ENCODE measurements at regions not wholly inside any gene's neighbourhood (a gene's known extent, or its start where the extent isn't known, plus 50 kb on each side); places are given as distances from the start of the nearest gene placed in this dataset.
"Not testable (repeated sequence)": the region's sequence is repeated elsewhere in the genome, so short reads cannot be mapped to it uniquely, and the experiment has no call there.

- Histone ChIP-seq H3K4me3 (no peak overlapping the region), H3K27me3 (no peaks in the 10 kb centered on the region), H3K4me1 (no peaks in the 10 kb centered on the region), H3K9me3 (no peaks in the 10 kb centered on the region), H3K36me3 (no peaks in the 10 kb centered on the region), H3K27ac (no peak overlapping the region)
- TF ChIP-seq POLR2A (IDR thresholded peaks at IDR 0.05) (no peak), POLR2AphosphoS5 (IDR thresholded peaks at IDR 0.05) (no peak), CTCF (IDR thresholded peaks at IDR 0.05) (no peak)
- intact Hi-C loops (cut with DNase I; ENCODE audit: low total_unique reads): no loop called here
- DNase-seq (ENCODE audit: low spot score in 2 of 2): no peak
These were observed 615.4 kb upstream of the SEMA3D start for GRCh38 chr7:85802211-85802610.

- no peaks in the 10 kb centered on the region for H3K27me3 ChIP-seq
- no peak for TF ChIP-seq POLR2A (IDR thresholded peaks at IDR 0.05)
- no peak for TF ChIP-seq POLR2AphosphoS5 (IDR thresholded peaks at IDR 0.05)
- TF ChIP-seq CTCF (IDR thresholded peaks at IDR 0.05): no peak
- no peaks in the 10 kb centered on the region for H3K9me3 ChIP-seq
- no peaks in the 10 kb centered on the region for H3K4me1 ChIP-seq
- no peak overlapping the region for H3K27ac ChIP-seq
- no peak for DNase-seq (ENCODE audit: low spot score in 2 of 2)
- H3K36me3 ChIP-seq: no peaks in the 10 kb centered on the region
- intact Hi-C loops (cut with DNase I; ENCODE audit: low total_unique reads): no loop called here
- H3K4me3 ChIP-seq: no peak overlapping the region
These were observed 610.1 kb upstream of the SEMA3D start for GRCh38 chr7:85796956-85797355.

GRCh38 chr7:85791098-85791497, 604.2 kb upstream of the SEMA3D start:
- H3K36me3 ChIP-seq; H3K27me3 ChIP-seq; H3K9me3 ChIP-seq; intact Hi-C loops (cut with DNase I; ENCODE audit: low total_unique reads); H3K4me3 ChIP-seq; H3K27ac ChIP-seq; H3K4me1 ChIP-seq; DNase-seq (ENCODE audit: low spot score in 2 of 2): not testable (repeated sequence)

GRCh38 chr7:85781606-85782005, 594.8 kb upstream of the SEMA3D start:
- TF ChIP-seq POLR2A (IDR thresholded peaks at IDR 0.05): no peak
- TF ChIP-seq POLR2AphosphoS5 (IDR thresholded peaks at IDR 0.05): no peak
- TF ChIP-seq CTCF (IDR thresholded peaks at IDR 0.05): no peak

DNA sequence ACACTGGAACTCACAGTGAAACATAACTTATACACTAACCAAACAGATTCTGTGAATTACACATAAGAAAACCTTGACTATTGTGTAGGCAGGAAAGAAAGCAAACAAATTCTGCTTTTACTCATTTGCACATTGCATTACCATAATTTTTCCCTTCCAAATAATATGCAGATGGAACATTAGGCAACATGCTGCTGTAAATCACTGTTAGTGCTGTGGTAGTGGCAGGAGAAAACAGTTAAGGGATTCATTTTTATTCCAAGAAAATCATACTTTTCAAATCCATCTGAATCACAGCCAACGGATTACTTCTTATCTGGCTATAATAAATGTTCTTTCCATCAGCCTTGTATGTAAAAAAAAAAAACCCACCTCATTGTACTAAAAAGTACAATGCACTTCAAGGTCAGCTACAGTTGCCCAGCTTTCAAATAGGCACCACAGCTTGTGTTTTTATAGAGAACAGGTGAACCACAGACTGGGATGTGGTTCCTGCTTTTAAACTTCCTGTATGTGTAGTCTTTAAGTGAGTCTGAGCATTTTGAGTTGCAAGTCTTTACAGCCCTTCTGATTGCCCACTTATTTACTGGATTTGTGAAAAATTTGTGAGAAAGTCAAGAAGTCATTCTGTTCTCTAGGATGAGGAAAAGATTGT, 590.0 kb upstream of the SEMA3D start:
- TF ChIP-seq POLR2A (IDR thresholded peaks at IDR 0.05) (no peak), POLR2AphosphoS5 (IDR thresholded peaks at IDR 0.05) (no peak), CTCF (IDR thresholded peaks at IDR 0.05) (no peak)
- DNase-seq (ENCODE audit: low spot score in 2 of 2): no peak
- H3K4me1 ChIP-seq: no peaks in the 10 kb centered on the region
- no peaks in the 10 kb centered on the region for H3K27me3 ChIP-seq
- no peaks in the 10 kb centered on the region for H3K9me3 ChIP-seq
- intact Hi-C loops (cut with DNase I; ENCODE audit: low total_unique reads): no loop called here
- no peak overlapping the region for H3K4me3 ChIP-seq
- no peaks in the 10 kb centered on the region for H3K36me3 ChIP-seq
- H3K27ac ChIP-seq: no peak overlapping the region

More at GRCh38 chr7:85781606-85782005, 594.8 kb upstream of the SEMA3D start:
- Histone ChIP-seq H3K27me3 (no peaks in the 10 kb centered on the region), H3K4me3 (no peak overlapping the region), H3K36me3 (no peaks in the 10 kb centered on the region), H3K27ac (no peak overlapping the region), H3K4me1 (no peaks in the 10 kb centered on the region), H3K9me3 (no peaks in the 10 kb centered on the region)
- intact Hi-C loops (cut with DNase I; ENCODE audit: low total_unique reads): no loop called here
- DNase-seq (ENCODE audit: low spot score in 2 of 2): no peak

GRCh38 chr7:85775431-85775830, 588.6 kb upstream of the SEMA3D start:
- no peaks in the 10 kb centered on the region for H3K9me3 ChIP-seq
- no peak for DNase-seq (ENCODE audit: low spot score in 2 of 2)
- no peaks in the 10 kb centered on the region for H3K27me3 ChIP-seq
- no peak for TF ChIP-seq CTCF (IDR thresholded peaks at IDR 0.05)
- TF ChIP-seq POLR2A (IDR thresholded peaks at IDR 0.05): no peak
- TF ChIP-seq POLR2AphosphoS5 (IDR thresholded peaks at IDR 0.05): no peak
- no peak overlapping the region for H3K27ac ChIP-seq
- no peaks in the 10 kb centered on the region for H3K36me3 ChIP-seq
- H3K4me1 ChIP-seq: no peaks in the 10 kb centered on the region
- intact Hi-C loops (cut with DNase I; ENCODE audit: low total_unique reads): no loop called here
- no peak overlapping the region for H3K4me3 ChIP-seq

Measured in breast epithelium (tissue), 4 donors.